ENCODE measurements at regions not wholly inside any gene's neighbourhood (a gene's known extent, or its start where the extent isn't known, plus 50 kb on each side); places are given as distances from the start of the nearest gene placed in this dataset.

DNA sequence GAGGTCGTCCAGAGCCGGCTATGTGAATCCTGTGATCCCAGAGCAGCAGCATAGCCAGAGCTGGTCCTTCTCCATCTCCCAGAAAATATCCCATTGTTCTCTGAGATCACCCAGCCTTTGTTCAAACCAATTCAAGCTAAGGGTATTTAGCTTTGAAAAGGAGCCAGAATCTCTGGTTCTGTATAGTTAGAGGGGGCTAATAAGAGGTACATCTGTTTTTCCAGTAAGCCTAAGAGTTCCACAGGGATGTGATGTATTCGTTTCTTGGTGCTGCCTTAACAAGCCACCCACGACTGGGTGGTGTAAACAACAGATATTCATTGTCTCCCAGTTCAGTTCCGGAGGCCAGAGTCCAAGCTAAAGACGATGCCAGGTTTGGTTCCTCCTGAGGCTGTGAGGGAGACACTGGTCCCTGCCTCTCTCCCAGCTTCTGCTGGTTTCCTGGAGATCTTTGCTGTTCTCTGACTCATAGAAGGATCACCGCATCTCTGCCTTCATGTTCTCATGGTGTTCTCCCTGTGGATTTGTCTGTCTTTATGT, 344.8 kb downstream of the MTRR start:
- Mint-ChIP-seq H3K4me3 (no peak overlapping the region), H3K36me3 (ENCODE audit: low read depth) (no peaks in the 10 kb centered on the region), H3K27me3 (no peaks in the 10 kb centered on the region), H3K27ac (no peak overlapping the region), H3K4me1 (no peaks in the 10 kb centered on the region), H3K9me3 (no peaks in the 10 kb centered on the region)
- no peak for DNase-seq
- intact Hi-C loops (cut with micrococcal nuclease), result no loop called here

GRCh38 chr5:8216921-8217320, 348.0 kb downstream of the MTRR start:
- intact Hi-C loops (cut with micrococcal nuclease), result no loop called here
- Mint-ChIP-seq H3K4me3 (no peak overlapping the region), H3K27ac (no peak overlapping the region), H3K27me3 (no peaks in the 10 kb centered on the region), H3K36me3 (ENCODE audit: low read depth) (no peaks in the 10 kb centered on the region), H3K4me1 (no peaks in the 10 kb centered on the region), H3K9me3 (peaks cover 6% of the 10 kb centered on the region)
- DNase-seq, result no peak

DNA sequence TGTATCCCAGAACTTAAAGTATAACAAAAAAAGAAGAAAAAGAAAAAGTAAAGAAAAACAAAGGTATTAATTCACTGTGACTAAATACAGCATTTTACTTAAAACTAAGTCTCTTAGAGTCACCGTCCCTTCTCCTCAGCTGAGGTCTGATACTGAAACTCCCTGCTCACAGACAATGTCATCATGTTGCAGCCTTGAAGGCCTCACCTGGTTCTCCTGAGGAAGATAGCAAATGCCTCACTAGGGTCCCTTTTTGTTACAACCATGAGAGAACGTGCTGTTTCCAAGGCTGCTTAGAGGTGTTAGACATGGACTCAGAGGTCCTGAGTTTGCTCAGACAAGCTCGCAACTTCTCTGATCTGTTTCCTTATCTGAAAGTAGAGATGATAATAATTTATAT, 357.2 kb downstream of the MTRR start:
- DNase-seq, result no peak
- no peak overlapping the region for H3K4me3 Mint-ChIP-seq
- no peak overlapping the region for H3K27ac Mint-ChIP-seq
- H3K27me3 Mint-ChIP-seq, result no peaks in the 10 kb centered on the region
- H3K4me1 Mint-ChIP-seq, result no peaks in the 10 kb centered on the region
- peaks cover 5% of the 10 kb centered on the region for H3K9me3 Mint-ChIP-seq
- intact Hi-C loops (cut with micrococcal nuclease), result no loop called here
- no peaks in the 10 kb centered on the region for H3K36me3 Mint-ChIP-seq (ENCODE audit: low read depth)

DNA sequence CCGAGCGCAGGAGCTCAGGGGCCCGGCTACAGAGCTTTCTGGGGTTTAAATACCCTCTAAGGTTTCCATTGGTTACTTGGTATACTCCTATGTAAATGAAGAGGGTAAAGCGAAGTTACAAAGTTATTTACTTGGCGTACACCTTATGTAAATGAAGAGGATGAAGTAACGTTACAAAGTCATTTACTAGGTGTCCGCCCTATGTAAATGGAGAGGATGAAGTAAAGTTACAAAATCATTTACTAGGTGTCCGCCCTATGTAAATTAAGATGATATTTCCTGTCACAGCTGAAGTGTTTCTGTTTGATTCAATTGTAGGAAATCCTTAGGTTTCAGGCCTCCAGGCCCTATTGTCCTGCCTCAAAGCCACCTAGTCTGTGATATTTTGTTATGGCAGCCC, 358.2 kb downstream of the MTRR start:
- Mint-ChIP-seq H3K4me3 (no peak overlapping the region), H3K9me3 (no peaks in the 10 kb centered on the region), H3K27me3 (no peaks in the 10 kb centered on the region), H3K27ac (no peak overlapping the region), H3K36me3 (ENCODE audit: low read depth) (no peaks in the 10 kb centered on the region), H3K4me1 (no peaks in the 10 kb centered on the region)
- DNase-seq, result no peak
- intact Hi-C loops (cut with micrococcal nuclease), result no loop called here

DNA sequence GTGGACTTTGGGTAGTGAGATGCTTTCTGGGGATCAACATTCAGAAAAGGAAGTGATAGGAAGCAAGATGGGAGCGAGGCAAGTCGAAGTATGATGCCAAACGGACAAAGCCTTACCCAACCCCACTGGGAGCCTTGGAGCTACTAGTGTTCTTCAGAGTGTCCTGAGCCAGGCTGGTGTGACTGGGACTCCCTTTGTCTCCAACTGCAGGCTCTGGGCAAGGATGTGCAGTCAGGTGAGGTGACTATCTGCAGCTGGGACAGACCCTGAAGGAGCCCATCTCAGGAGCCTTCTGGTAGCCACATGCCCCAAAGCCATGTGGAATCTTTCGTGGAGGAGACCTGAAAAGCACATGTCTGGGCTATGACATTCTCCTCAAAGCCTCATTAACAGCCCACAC, 360.6 kb downstream of the MTRR start:
- Mint-ChIP-seq H3K27me3 (no peaks in the 10 kb centered on the region), H3K9me3 (no peaks in the 10 kb centered on the region), H3K4me3 (no peak overlapping the region), H3K36me3 (ENCODE audit: low read depth) (no peaks in the 10 kb centered on the region), H3K4me1 (no peaks in the 10 kb centered on the region), H3K27ac (no peak overlapping the region)
- intact Hi-C loops (cut with micrococcal nuclease), result no loop called here
- no peak for DNase-seq

DNA sequence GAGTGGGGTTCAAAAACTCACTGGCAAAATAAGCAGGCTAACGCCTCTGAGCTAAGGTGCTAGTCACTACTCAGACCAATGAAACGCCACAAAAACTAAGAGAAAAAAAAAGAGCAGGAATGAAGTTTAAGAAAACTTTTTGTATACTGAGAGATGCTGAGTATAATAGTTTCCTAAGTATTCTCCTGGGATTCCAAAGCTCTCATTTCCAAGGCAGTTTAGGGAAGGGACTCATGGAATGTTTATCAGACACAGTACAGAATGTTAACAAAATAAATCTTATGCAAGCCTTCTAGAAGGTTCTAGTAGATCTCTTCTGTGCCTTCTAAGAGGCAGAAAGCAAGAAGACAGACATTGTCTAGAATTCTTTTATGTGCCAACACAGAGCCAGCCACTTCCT, 361.9 kb downstream of the MTRR start:
- Mint-ChIP-seq H3K27me3 (no peaks in the 10 kb centered on the region), H3K27ac (no peak overlapping the region), H3K4me3 (no peak overlapping the region), H3K4me1 (no peaks in the 10 kb centered on the region), H3K36me3 (ENCODE audit: low read depth) (no peaks in the 10 kb centered on the region), H3K9me3 (no peaks in the 10 kb centered on the region)
- intact Hi-C loops (cut with micrococcal nuclease), result no loop called here
- no peak for DNase-seq

- DNase-seq, result no peak
- no peaks in the 10 kb centered on the region for H3K36me3 Mint-ChIP-seq (ENCODE audit: low read depth)
- no peaks in the 10 kb centered on the region for H3K4me1 Mint-ChIP-seq
- intact Hi-C loops (cut with micrococcal nuclease), result no loop called here
- no peak overlapping the region for H3K4me3 Mint-ChIP-seq
- no peak overlapping the region for H3K27ac Mint-ChIP-seq
- H3K9me3 Mint-ChIP-seq, result peaks cover 4% of the 10 kb centered on the region
- H3K27me3 Mint-ChIP-seq, result no peaks in the 10 kb centered on the region
Measured at GRCh38 chr5:8233479-8233878, 364.5 kb downstream of the MTRR start.

GRCh38 chr5:8234179-8234770, 365.3 kb downstream of the MTRR start:
- Mint-ChIP-seq H3K27me3 (no peaks in the 10 kb centered on the region), H3K4me1 (no peaks in the 10 kb centered on the region), H3K36me3 (ENCODE audit: low read depth) (no peaks in the 10 kb centered on the region), H3K27ac (no peak overlapping the region), H3K9me3 (peaks cover 4% of the 10 kb centered on the region), H3K4me3 (no peak overlapping the region)
- DNase-seq, result no peak
- intact Hi-C loops (cut with micrococcal nuclease), result no loop called here

GRCh38 chr5:8238080-8238479, 369.1 kb downstream of the MTRR start:
- H3K27ac Mint-ChIP-seq, result no peak overlapping the region
- H3K9me3 Mint-ChIP-seq, result peaks cover 4% of the 10 kb centered on the region
- no peak overlapping the region for H3K4me3 Mint-ChIP-seq
- H3K4me1 Mint-ChIP-seq, result no peaks in the 10 kb centered on the region
- intact Hi-C loops (cut with micrococcal nuclease), result no loop called here
- no peaks in the 10 kb centered on the region for H3K27me3 Mint-ChIP-seq
- no peak for DNase-seq
- no peaks in the 10 kb centered on the region for H3K36me3 Mint-ChIP-seq (ENCODE audit: low read depth)

- H3K36me3 Mint-ChIP-seq (ENCODE audit: low read depth), result no peaks in the 10 kb centered on the region
Measured at GRCh38 chr5:8239198-8239597, 370.2 kb downstream of the MTRR start.

GRCh38 chr5:8239646-8240045, 370.7 kb downstream of the MTRR start:
- H3K27ac Mint-ChIP-seq, result no peak overlapping the region
- no peaks in the 10 kb centered on the region for H3K36me3 Mint-ChIP-seq (ENCODE audit: low read depth)
- DNase-seq, result no peak
- no peaks in the 10 kb centered on the region for H3K27me3 Mint-ChIP-seq
- H3K4me1 Mint-ChIP-seq, result no peaks in the 10 kb centered on the region
- H3K9me3 Mint-ChIP-seq, result peaks cover 9% of the 10 kb centered on the region
- intact Hi-C loops (cut with micrococcal nuclease), result no loop called here
- no peak overlapping the region for H3K4me3 Mint-ChIP-seq

More at GRCh38 chr5:8239198-8239597, 370.2 kb downstream of the MTRR start:
- Mint-ChIP-seq H3K27ac (no peak overlapping the region), H3K4me3 (no peak overlapping the region), H3K4me1 (no peaks in the 10 kb centered on the region), H3K27me3 (no peaks in the 10 kb centered on the region), H3K9me3 (peaks cover 5% of the 10 kb centered on the region)
- intact Hi-C loops (cut with micrococcal nuclease), result no loop called here
- no peak for DNase-seq

- intact Hi-C loops (cut with micrococcal nuclease), result no loop called here
- Mint-ChIP-seq H3K27ac (no peak overlapping the region), H3K4me1 (no peaks in the 10 kb centered on the region), H3K9me3 (peaks cover 9% of the 10 kb centered on the region), H3K4me3 (no peak overlapping the region), H3K27me3 (no peaks in the 10 kb centered on the region), H3K36me3 (ENCODE audit: low read depth) (no peaks in the 10 kb centered on the region)
- DNase-seq, result no peak
Measured at GRCh38 chr5:8241076-8241475, 372.1 kb downstream of the MTRR start.

GRCh38 chr5:8241558-8241957, 372.6 kb downstream of the MTRR start:
- Mint-ChIP-seq H3K4me1 (no peaks in the 10 kb centered on the region), H3K4me3 (no peak overlapping the region), H3K9me3 (peaks cover 9% of the 10 kb centered on the region), H3K27me3 (no peaks in the 10 kb centered on the region), H3K36me3 (ENCODE audit: low read depth) (no peaks in the 10 kb centered on the region), H3K27ac (no peak overlapping the region)
- DNase-seq, result no peak
- intact Hi-C loops (cut with micrococcal nuclease), result no loop called here

DNA sequence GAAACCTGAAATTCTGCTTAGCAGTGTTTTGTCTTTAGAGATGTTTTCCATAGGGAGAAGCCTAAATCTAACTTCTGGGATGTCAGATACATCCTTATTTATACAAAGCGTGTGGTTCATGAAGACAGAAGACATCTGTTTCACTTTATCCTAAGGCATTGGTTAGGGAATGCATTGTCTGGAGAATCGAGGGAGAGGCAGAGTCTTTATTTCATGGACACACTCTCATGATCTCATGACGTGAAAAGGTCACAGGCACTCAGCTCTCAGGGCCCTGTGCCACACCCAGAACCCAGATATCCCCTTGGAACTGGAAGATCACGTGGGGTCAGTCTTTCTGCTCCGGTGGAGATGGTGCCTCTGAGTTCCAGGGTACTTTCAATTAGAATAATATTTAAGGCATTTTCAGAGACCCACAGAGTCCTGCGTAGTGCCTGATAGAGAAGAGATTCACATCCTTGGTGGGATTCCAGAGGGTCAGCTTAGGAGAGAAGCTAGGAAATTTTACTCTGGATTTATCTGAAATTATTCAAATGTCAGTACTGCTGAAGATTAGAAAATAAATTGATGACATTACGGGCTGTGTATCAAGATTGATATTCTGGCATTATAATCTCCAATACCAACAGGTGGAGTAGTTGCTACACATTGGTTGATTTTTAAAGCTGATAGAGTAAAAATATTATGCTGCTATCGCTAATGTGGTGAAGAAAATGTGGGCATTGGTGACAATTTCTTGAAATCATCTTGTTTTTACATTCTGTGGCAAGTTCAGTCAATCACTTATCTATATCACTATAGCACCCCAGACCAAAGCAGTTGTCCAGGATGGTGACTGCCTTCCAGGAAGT, 378.3 kb downstream of the MTRR start:
- DNase-seq, result no peak
- no peaks in the 10 kb centered on the region for H3K36me3 Mint-ChIP-seq (ENCODE audit: low read depth)
- no peak overlapping the region for H3K27ac Mint-ChIP-seq
- H3K4me1 Mint-ChIP-seq, result no peaks in the 10 kb centered on the region
- no peaks in the 10 kb centered on the region for H3K27me3 Mint-ChIP-seq
- intact Hi-C loops (cut with micrococcal nuclease), result no loop called here
- peaks cover 5% of the 10 kb centered on the region for H3K9me3 Mint-ChIP-seq
- no peak overlapping the region for H3K4me3 Mint-ChIP-seq
